BJ (cell line): ENCODE measurements at regions not wholly inside any gene's neighbourhood (a gene's known extent, or its start where the extent isn't known, plus 50 kb on each side); places are given as distances from the start of the nearest gene placed in this dataset.

Experiments used
- CTCF ChIA-PET: fragments of 350-600 bp; formaldehyde crosslinking; extraction: SDS; loops from one replicate; lab custom pipeline; 2021; ENCODE audit warnings: antibody characterized with exemption, inconsistent platforms; lab: Yijun Ruan, JAX
- POLR2A ChIA-PET: fragments of 300-600 bp; sonication (Branson Sonifier 250); formaldehyde crosslinking; extraction: SDS; loops from one replicate; lab custom pipeline; 2021; ENCODE audit warnings: antibody characterized with exemption; lab: Charles Lee
- DNase-seq: peaks from one replicate; pipeline ENCODE4 v3.0.0-alpha.2; 2011; ENCODE audit warnings: low read depth
- H3K27me3 ChIP-seq: 2 replicates; pipeline ENCODE4 v1.6.0; 2011; ENCODE audit warnings: low read length; ENCODE audit not compliant: control insufficient read depth, insufficient read depth
- H3K36me3 ChIP-seq: 2 replicates; pipeline ENCODE4 v1.5.1; 2011; ENCODE audit warnings: low read length; ENCODE audit not compliant: control insufficient read depth, insufficient read depth
- H3K4me3 ChIP-seq: 2 replicates; pipeline ENCODE4 v1.5.1; 2011; ENCODE audit warnings: low read depth, mild to moderate bottlenecking, control low read depth, low read length
- CTCF ChIP-seq: IDR thresholded peaks from 2 replicates; pipeline ENCODE4 v1.5.1; 2011; ENCODE audit warnings: low read depth, mild to moderate bottlenecking, control low read depth, inconsistent platforms, low read length, moderate library complexity; ENCODE audit not compliant: insufficient read depth

GRCh38 chr11:116175707-116176106 lies 597.1 kb downstream of the BUD13 start:
- ChIA-PET CTCF (no interaction called here), POLR2A (no interaction called here)
- no peak for DNase-seq
- Histone ChIP-seq H3K27me3 (no peaks in the 10 kb centered on the region), H3K4me3 (no peak overlapping the region), H3K36me3 (no peaks in the 10 kb centered on the region)
- TF ChIP-seq CTCF = no peak

DNA sequence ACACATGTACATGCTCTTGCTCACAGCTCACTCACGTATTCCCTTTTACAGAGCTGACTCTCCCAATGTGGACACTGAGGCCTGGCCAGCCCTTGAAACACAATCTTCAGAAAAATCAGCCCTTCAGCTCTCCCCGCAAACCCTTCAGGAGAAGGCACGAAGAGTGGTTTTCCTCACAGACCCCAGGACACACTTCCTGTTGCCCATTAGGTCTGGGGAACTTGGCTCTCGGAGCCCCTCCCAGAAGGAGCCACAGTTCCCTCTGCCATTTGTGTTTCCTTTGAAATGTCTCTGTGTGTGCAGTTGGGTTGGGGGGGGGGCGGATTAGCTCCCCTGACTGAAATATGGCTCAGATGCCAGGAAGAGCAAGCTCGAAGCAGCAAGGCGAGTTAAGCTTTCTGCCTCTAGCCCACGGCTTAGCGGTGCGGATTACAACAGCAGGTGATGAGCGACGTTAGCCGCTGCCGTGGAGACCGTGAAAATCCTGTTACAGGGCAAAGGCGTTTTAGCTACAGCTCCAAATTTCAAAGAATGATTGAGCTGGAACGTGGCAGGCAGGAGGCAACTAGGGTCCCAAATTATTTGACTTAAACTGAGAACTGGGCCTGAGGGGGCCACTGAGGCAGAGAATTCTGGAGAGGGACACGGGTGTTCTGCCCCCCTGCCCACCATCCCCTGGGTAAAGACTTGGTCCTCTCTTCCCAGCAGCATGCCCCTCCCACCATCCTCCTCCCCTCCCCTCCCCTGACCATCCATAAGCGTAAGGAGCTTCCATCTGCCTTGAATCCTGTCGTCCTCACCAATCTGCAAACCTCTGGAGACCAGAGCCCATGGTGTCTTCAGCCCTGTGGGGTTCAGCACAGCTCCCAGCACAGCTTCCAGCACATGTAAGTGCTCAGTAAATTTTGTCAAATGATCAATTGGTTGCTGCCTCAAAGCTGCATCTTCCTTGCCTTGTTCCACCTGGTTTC lies 598.6 kb downstream of the BUD13 start:
- no peak for DNase-seq
- Histone ChIP-seq H3K4me3 (no peak overlapping the region), H3K27me3 (no peaks in the 10 kb centered on the region), H3K36me3 (no peaks in the 10 kb centered on the region)
- CTCF ChIA-PET = no interaction called here
- POLR2A ChIA-PET = no interaction called here
- TF ChIP-seq CTCF = no peak

DNA sequence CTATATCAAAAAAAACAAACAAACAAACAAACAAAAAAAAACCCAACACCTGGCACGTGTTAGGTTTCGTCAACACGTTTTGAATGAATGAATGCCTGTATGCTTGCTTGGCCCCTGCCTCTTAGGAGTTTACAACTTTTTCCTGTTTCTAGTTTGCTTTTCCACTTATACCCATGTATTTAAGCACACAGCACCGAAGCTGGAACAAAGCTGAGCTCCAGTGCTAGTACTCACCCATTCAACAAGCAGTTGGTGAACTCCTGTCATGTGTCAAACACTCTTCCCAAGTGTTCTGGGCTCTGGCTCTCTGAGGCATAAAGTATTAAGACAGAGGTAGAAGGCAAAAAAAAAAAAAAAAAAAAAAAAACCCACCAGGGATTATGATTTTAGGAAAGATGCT lies 599.3 kb downstream of the BUD13 start:
- H3K27me3 ChIP-seq = no peaks in the 10 kb centered on the region
- H3K4me3 ChIP-seq = no peak overlapping the region
- POLR2A ChIA-PET = no interaction called here
- DNase-seq = no peak
- CTCF ChIA-PET = no interaction called here
- no peaks in the 10 kb centered on the region for H3K36me3 ChIP-seq
- no peak for TF ChIP-seq CTCF

- Histone ChIP-seq H3K36me3 (no peaks in the 10 kb centered on the region), H3K4me3 (no peak overlapping the region), H3K27me3 (no peaks in the 10 kb centered on the region)
- no peak for DNase-seq
- no peak for TF ChIP-seq CTCF
- POLR2A ChIA-PET = no interaction called here
- CTCF ChIA-PET = no interaction called here
These were observed 599.9 kb downstream of the BUD13 start for GRCh38 chr11:116172851-116173250.

- POLR2A ChIA-PET = no interaction called here
- DNase-seq = no peak
- CTCF ChIA-PET = interaction anchor here (0.8 kb wide), 1 partner anchor 12 kb away, joined by 4 read pairs; no protein-coding TSS in a partner anchor
- no peak for TF ChIP-seq CTCF
- Histone ChIP-seq H3K4me3 (no peak overlapping the region), H3K36me3 (no peaks in the 10 kb centered on the region), H3K27me3 (no peaks in the 10 kb centered on the region)
These were observed 600.6 kb downstream of the BUD13 start for GRCh38 chr11:116172156-116172555.
